ENCODE measurements at regions not wholly inside any gene's neighbourhood (a gene's known extent, or its start where the extent isn't known, plus 50 kb on each side); places are given as distances from the start of the nearest gene placed in this dataset.

GRCh38 chr13:40077396-40078027 is 422.1 kb downstream of the COG6 start:
- DNase-seq (ENCODE audit: low read depth): no peak

GRCh38 chr13:40079721-40080120 is 424.3 kb downstream of the COG6 start:
- DNase-seq (ENCODE audit: low read depth): no peak

GRCh38 chr13:40080676-40081075 is 425.2 kb downstream of the COG6 start:
- no peak for DNase-seq (ENCODE audit: low read depth)

GRCh38 chr13:40082639-40083038 is 427.2 kb downstream of the COG6 start:
- DNase-seq (ENCODE audit: low read depth): no peak

GRCh38 chr13:40083841-40084240 is 428.4 kb downstream of the COG6 start:
- no peak for DNase-seq (ENCODE audit: low read depth)

GRCh38 chr13:40084934-40085333 is 429.5 kb downstream of the COG6 start:
- DNase-seq (ENCODE audit: low read depth): no peak

- DNase-seq (ENCODE audit: low read depth): no peak
These were observed 431.9 kb downstream of the COG6 start for GRCh38 chr13:40087091-40088002.

- no peak for DNase-seq (ENCODE audit: low read depth)
These were observed 438.6 kb downstream of the COG6 start for GRCh38 chr13:40094056-40094455.

GRCh38 chr13:40095695-40096356 is 440.4 kb downstream of the COG6 start:
- DNase-seq (ENCODE audit: low read depth): no peak

- DNase-seq (ENCODE audit: low read depth): no peak
These were observed 441.0 kb downstream of the COG6 start for GRCh38 chr13:40096357-40096901.

GRCh38 chr13:40098246-40098645 is 442.8 kb downstream of the COG6 start:
- DNase-seq (ENCODE audit: low read depth): no peak

- DNase-seq (ENCODE audit: low read depth): no peak
These were observed 446.4 kb downstream of the COG6 start for GRCh38 chr13:40101708-40102359.

GRCh38 chr13:40102360-40102727 is 446.9 kb downstream of the COG6 start:
- DNase-seq (ENCODE audit: low read depth): no peak

GRCh38 chr13:40102854-40103253 is 447.4 kb downstream of the COG6 start:
- peak; percentile 75 for DNase-seq (ENCODE audit: low read depth)

- no peak for DNase-seq (ENCODE audit: low read depth)
These were observed 448.4 kb downstream of the COG6 start for GRCh38 chr13:40103864-40104263.

GRCh38 chr13:40105231-40105630 is 449.8 kb downstream of the COG6 start:
- no peak for DNase-seq (ENCODE audit: low read depth)

GRCh38 chr13:40109351-40109844 is 453.9 kb downstream of the COG6 start:
- DNase-seq (ENCODE audit: low read depth): no peak

GRCh38 chr13:40113643-40114304 is 458.3 kb downstream of the COG6 start:
- no peak for DNase-seq (ENCODE audit: low read depth)

- no peak for DNase-seq (ENCODE audit: low read depth)
These were observed 458.9 kb downstream of the COG6 start for GRCh38 chr13:40114305-40114896.

GRCh38 chr13:40115426-40115825 is 460.0 kb downstream of the COG6 start:
- DNase-seq (ENCODE audit: low read depth): no peak

- no peak for DNase-seq (ENCODE audit: low read depth)
These were observed 460.5 kb downstream of the COG6 start for GRCh38 chr13:40116008-40116407.
